ENCODE measurements at regions not wholly inside any gene's neighbourhood (a gene's known extent, or its start where the extent isn't known, plus 50 kb on each side); places are given as distances from the start of the nearest gene placed in this dataset.
"Not testable (repeated sequence)": the region's sequence is repeated elsewhere in the genome, so short reads cannot be mapped to it uniquely, and the experiment has no call there.

GRCh38 chr12:131321988-131322387 lies 368.3 kb downstream of the ADGRD1 start:
- Histone ChIP-seq H3K4me3 (ENCODE audit: low read depth, low read length, poor library complexity, severe bottlenecking) (no peak overlapping the region), H3K9me2 (ENCODE audit: low read depth, low read length) (no peaks in the 10 kb centered on the region), H3F3A (ENCODE audit: insufficient read depth, low read length) (no peaks in the 10 kb centered on the region), H3K27ac (ENCODE audit: low read depth, low read length, poor library complexity, severe bottlenecking) (no peak overlapping the region), H3K27me3 (ENCODE audit: insufficient read depth, low read length) (no peaks in the 10 kb centered on the region), H3K4me2 (ENCODE audit: low read length) (no peak overlapping the region), H3K36me3 (ENCODE audit: insufficient read depth, low read length) (no peaks in the 10 kb centered on the region), H3K9ac (ENCODE audit: low read length) (no peak overlapping the region), H3K79me2 (ENCODE audit: insufficient read depth, low read length) (no peaks in the 10 kb centered on the region), H2AFZ (ENCODE audit: low read length) (no peak overlapping the region), H4K20me1 (ENCODE audit: insufficient read depth, low read length) (no peaks in the 10 kb centered on the region), H3K9me3 (ENCODE audit: low read length) (no peaks in the 10 kb centered on the region; the same call in 1 of the 2 replicates), H3K4me1 (ENCODE audit: insufficient read depth, low read length, severe bottlenecking) (no peaks in the 10 kb centered on the region)
- no peak for TF ChIP-seq EZH2 (IDR thresholded peaks at IDR 0.05; ENCODE audit: borderline replicate concordance, low read length)
- no peak for TF ChIP-seq CTCF (IDR thresholded peaks at IDR 0.05; ENCODE audit: low read length)

- not testable (repeated sequence) for H3K4me1 ChIP-seq (ENCODE audit: insufficient read depth, low read length, severe bottlenecking); H3K27ac ChIP-seq (ENCODE audit: low read depth, low read length, poor library complexity, severe bottlenecking); H4K20me1 ChIP-seq (ENCODE audit: insufficient read depth, low read length)
Measured at GRCh38 chr12:131322460-131322859, 368.8 kb downstream of the ADGRD1 start.

GRCh38 chr12:131323879-131324278 lies 370.2 kb downstream of the ADGRD1 start:
- H3K36me3 ChIP-seq (ENCODE audit: insufficient read depth, low read length) = no peaks in the 10 kb centered on the region
- H3K9me3 ChIP-seq (ENCODE audit: low read length) = no peaks in the 10 kb centered on the region; the same call in 1 of the 2 replicates
- no peaks in the 10 kb centered on the region for H3K4me1 ChIP-seq (ENCODE audit: insufficient read depth, low read length, severe bottlenecking)
- TF ChIP-seq CTCF (IDR thresholded peaks at IDR 0.05; ENCODE audit: low read length) (no peak), EZH2 (IDR thresholded peaks at IDR 0.05; ENCODE audit: borderline replicate concordance, low read length) (no peak)
- H3K27me3 ChIP-seq (ENCODE audit: insufficient read depth, low read length) = no peaks in the 10 kb centered on the region
- no peaks in the 10 kb centered on the region for H3K9me2 ChIP-seq (ENCODE audit: low read depth, low read length)
- no peaks in the 10 kb centered on the region for H4K20me1 ChIP-seq (ENCODE audit: insufficient read depth, low read length)
- no peak overlapping the region for H2AFZ ChIP-seq (ENCODE audit: low read length)
- H3K9ac ChIP-seq (ENCODE audit: low read length) = no peak overlapping the region
- H3K4me3 ChIP-seq (ENCODE audit: low read depth, low read length, poor library complexity, severe bottlenecking) = no peak overlapping the region
- H3K4me2 ChIP-seq (ENCODE audit: low read length) = no peak overlapping the region
- no peaks in the 10 kb centered on the region for H3F3A ChIP-seq (ENCODE audit: insufficient read depth, low read length)
- H3K79me2 ChIP-seq (ENCODE audit: insufficient read depth, low read length) = no peaks in the 10 kb centered on the region
- H3K27ac ChIP-seq (ENCODE audit: low read depth, low read length, poor library complexity, severe bottlenecking) = no peak overlapping the region

More at GRCh38 chr12:131322460-131322859, 368.8 kb downstream of the ADGRD1 start:
- not testable (repeated sequence) for H3K9ac ChIP-seq (ENCODE audit: low read length); H3K4me2 ChIP-seq (ENCODE audit: low read length); H3K36me3 ChIP-seq (ENCODE audit: insufficient read depth, low read length); H3K9me3 ChIP-seq (ENCODE audit: low read length); H2AFZ ChIP-seq (ENCODE audit: low read length); H3K27me3 ChIP-seq (ENCODE audit: insufficient read depth, low read length); H3K79me2 ChIP-seq (ENCODE audit: insufficient read depth, low read length); H3K9me2 ChIP-seq (ENCODE audit: low read depth, low read length); H3F3A ChIP-seq (ENCODE audit: insufficient read depth, low read length); H3K4me3 ChIP-seq (ENCODE audit: low read depth, low read length, poor library complexity, severe bottlenecking)

All from OCI-LY1 (cell line).